Chondrocyte (in vitro differentiated cells): ENCODE measurements at regions not wholly inside any gene's neighbourhood (a gene's known extent, or its start where the extent isn't known, plus 50 kb on each side); places are given as distances from the start of the nearest gene placed in this dataset.

Source experiments
- DNase-seq: peaks from one replicate; pipeline ENCODE4 v3.0.0; 2021; ENCODE audit warnings: mixed read lengths, low spot score
- H3K27ac Mint-ChIP-seq: one replicate; pipeline ENCODE4 v1.8.0; 2021; ENCODE audit warnings: mild to moderate bottlenecking, moderate library complexity, mixed read lengths; ENCODE audit not compliant: unreplicated experiment
- H3K27me3 Mint-ChIP-seq: 2 replicates; pipeline ENCODE4 v1.8.0; 2021; ENCODE audit warnings: low read depth, mixed read lengths
- H3K36me3 Mint-ChIP-seq: 2 replicates; pipeline ENCODE4 v1.8.0; 2021; ENCODE audit warnings: low read depth, mixed read lengths
- H3K4me1 Mint-ChIP-seq: 2 replicates; pipeline ENCODE4 v1.8.0; 2021; ENCODE audit warnings: low read depth, mild to moderate bottlenecking, mixed read lengths
- H3K4me3 Mint-ChIP-seq: one replicate; pipeline ENCODE4 v1.8.0; 2021; ENCODE audit warnings: mild to moderate bottlenecking, moderate library complexity, mixed read lengths; ENCODE audit not compliant: unreplicated experiment
- H3K9me3 Mint-ChIP-seq: 2 replicates; pipeline ENCODE4 v1.8.0; 2021; ENCODE audit warnings: low read depth, mixed read lengths
- CTCF ChIP-seq: fragments of 200-600 bp; sonication (generic); IDR thresholded peaks from 2 replicates; pipeline ENCODE4 v1.5.0; 2021; ENCODE audit warnings: antibody characterized with exemption, mild to moderate bottlenecking, moderate library complexity

GRCh38 chr12:89105243-89105642 is 247.1 kb downstream of the DUSP6 start:
- no peaks in the 10 kb centered on the region for H3K4me1 Mint-ChIP-seq
- H3K36me3 Mint-ChIP-seq, result no peaks in the 10 kb centered on the region
- no peak for DNase-seq

GRCh38 chr12:89103831-89104230 is 248.5 kb downstream of the DUSP6 start:
- no peaks in the 10 kb centered on the region for H3K9me3 Mint-ChIP-seq
- no peak for TF ChIP-seq CTCF
- H3K4me3 Mint-ChIP-seq, result no peak overlapping the region
- H3K27ac Mint-ChIP-seq, result no peak overlapping the region
- H3K27me3 Mint-ChIP-seq, result no peaks in the 10 kb centered on the region
- no peaks in the 10 kb centered on the region for H3K36me3 Mint-ChIP-seq
- DNase-seq, result no peak
- H3K4me1 Mint-ChIP-seq, result peaks cover 4% of the 10 kb centered on the region

More at GRCh38 chr12:89105243-89105642, 247.1 kb downstream of the DUSP6 start:
- no peaks in the 10 kb centered on the region for H3K27me3 Mint-ChIP-seq
- H3K9me3 Mint-ChIP-seq, result no peaks in the 10 kb centered on the region
- TF ChIP-seq CTCF, result no peak
- H3K27ac Mint-ChIP-seq, result no peak overlapping the region
- no peak overlapping the region for H3K4me3 Mint-ChIP-seq

- Mint-ChIP-seq H3K4me3 (no peak overlapping the region), H3K9me3 (no peaks in the 10 kb centered on the region), H3K27ac (no peak overlapping the region), H3K36me3 (no peaks in the 10 kb centered on the region), H3K4me1 (peaks cover 8% of the 10 kb centered on the region), H3K27me3 (no peaks in the 10 kb centered on the region)
- no peak for TF ChIP-seq CTCF
- no peak for DNase-seq
Observed at GRCh38 chr12:89101440-89101839, 250.9 kb downstream of the DUSP6 start.

GRCh38 chr12:89098441-89099112 is 253.7 kb downstream of the DUSP6 start:
- H3K27ac Mint-ChIP-seq, result no peak overlapping the region
- H3K4me3 Mint-ChIP-seq, result no peak overlapping the region
- H3K4me1 Mint-ChIP-seq, result peaks cover 8% of the 10 kb centered on the region

GRCh38 chr12:89092297-89092696 is 260.0 kb downstream of the DUSP6 start:
- TF ChIP-seq CTCF, result no peak
- no peak overlapping the region for H3K27ac Mint-ChIP-seq
- peaks cover 1% of the 10 kb centered on the region for H3K36me3 Mint-ChIP-seq
- no peak for DNase-seq
- H3K9me3 Mint-ChIP-seq, result peaks cover 12% of the 10 kb centered on the region
- H3K27me3 Mint-ChIP-seq, result no peaks in the 10 kb centered on the region
- no peaks in the 10 kb centered on the region for H3K4me1 Mint-ChIP-seq
- H3K4me3 Mint-ChIP-seq, result no peak overlapping the region

More at GRCh38 chr12:89098441-89099112, 253.7 kb downstream of the DUSP6 start:
- no peaks in the 10 kb centered on the region for H3K27me3 Mint-ChIP-seq
- no peak for TF ChIP-seq CTCF
- DNase-seq, result no peak
- no peaks in the 10 kb centered on the region for H3K9me3 Mint-ChIP-seq
- H3K36me3 Mint-ChIP-seq, result no peaks in the 10 kb centered on the region
